T-helper 2 cell (primary cell): ENCODE measurements at regions not wholly inside any gene's neighbourhood (a gene's known extent, or its start where the extent isn't known, plus 50 kb on each side); places are given as distances from the start of the nearest gene placed in this dataset.
"Not testable (repeated sequence)": the region's sequence is repeated elsewhere in the genome, so short reads cannot be mapped to it uniquely, and the experiment has no call there.

Experiments used
- DNase-seq, 5 experiments: peaks; one replicate each; pipeline versions ENCODE4 v3.0.0 to v3.0.0-alpha.2; 2012 to 2022

GRCh38 chrX:56343219-56343618 lies 111.1 kb downstream of the KLF8 start:
- DNase-seq = no peak

- peak in 1 of 5 experiments; percentile 8 for DNase-seq
These were observed 111.5 kb downstream of the KLF8 start for GRCh38 chrX:56343664-56344063.

- not testable (repeated sequence) for DNase-seq
These were observed 126.0 kb downstream of the KLF8 start for GRCh38 chrX:56358145-56358544.

GRCh38 chrX:56365171-56365570 lies 133.0 kb downstream of the KLF8 start:
- not testable (repeated sequence) for DNase-seq

GRCh38 chrX:56366901-56367300 lies 134.7 kb downstream of the KLF8 start:
- DNase-seq = no peak

GRCh38 chrX:56368962-56369361 lies 136.8 kb downstream of the KLF8 start:
- DNase-seq = no peak

GRCh38 chrX:56379984-56380780 lies 148.0 kb downstream of the KLF8 start:
- DNase-seq = not testable (repeated sequence)

GRCh38 chrX:56382278-56382677 lies 150.1 kb downstream of the KLF8 start:
- DNase-seq = peak in 1 of 5 experiments; percentile 49

GRCh38 chrX:56385336-56385735 lies 153.2 kb downstream of the KLF8 start:
- peak in 1 of 5 experiments; percentile 54 for DNase-seq

GRCh38 chrX:56385960-56386359 lies 153.8 kb downstream of the KLF8 start:
- no peak for DNase-seq

- peak in 1 of 5 experiments; percentile 16 for DNase-seq
These were observed 165.5 kb downstream of the KLF8 start for GRCh38 chrX:56397636-56398035.

- DNase-seq = no peak
These were observed 161.2 kb upstream of the UBQLN2 start for GRCh38 chrX:56402207-56402606.

- peak in 1 of 5 experiments; percentile 1 for DNase-seq
These were observed 133.8 kb upstream of the UBQLN2 start for GRCh38 chrX:56429581-56429980.

- DNase-seq = not testable (repeated sequence)
These were observed 111.4 kb upstream of the UBQLN2 start for GRCh38 chrX:56451981-56452380.

GRCh38 chrX:56462389-56462788 lies 101.0 kb upstream of the UBQLN2 start:
- no peak for DNase-seq

- no peak for DNase-seq
These were observed 95.0 kb upstream of the UBQLN2 start for GRCh38 chrX:56468441-56468840.

GRCh38 chrX:56494923-56495322 lies 68.5 kb upstream of the UBQLN2 start:
- peak in 1 of 5 experiments; percentile 51 for DNase-seq

GRCh38 chrX:56498756-56499155 lies 64.7 kb upstream of the UBQLN2 start:
- DNase-seq = no peak

GRCh38 chrX:56499372-56499771 lies 64.1 kb upstream of the UBQLN2 start:
- DNase-seq = no peak

GRCh38 chrX:56503941-56504673 lies 59.3 kb upstream of the UBQLN2 start:
- no peak for DNase-seq

- DNase-seq = no peak
These were observed 57.6 kb upstream of the UBQLN2 start for GRCh38 chrX:56505866-56506265.
